ENCODE measurements at regions not wholly inside any gene's neighbourhood (a gene's known extent, or its start where the extent isn't known, plus 50 kb on each side); places are given as distances from the start of the nearest gene placed in this dataset.

- no peak overlapping the region for H3K4me3 ChIP-seq (ENCODE audit: low read depth, low read length)
- TF ChIP-seq CTCF (conservative IDR thresholded peaks at IDR 0.05; ENCODE audit: low read depth, low read length) = no peak
- no peak for DNase-seq (ENCODE audit: low read depth)
These were observed 237.1 kb upstream of the DYNLRB2 start for GRCh38 chr16:80303691-80304090.

- peak; percentile 54 for DNase-seq (ENCODE audit: low read depth)
- TF ChIP-seq CTCF (conservative IDR thresholded peaks at IDR 0.05; ENCODE audit: low read depth, low read length) = no peak
- H3K4me3 ChIP-seq (ENCODE audit: low read depth, low read length) = no peak overlapping the region
These were observed 239.9 kb upstream of the DYNLRB2 start for GRCh38 chr16:80300876-80301275.

- DNase-seq (ENCODE audit: low read depth) = no peak
- no peak for TF ChIP-seq CTCF (conservative IDR thresholded peaks at IDR 0.05; ENCODE audit: low read depth, low read length)
- H3K4me3 ChIP-seq (ENCODE audit: low read depth, low read length) = no peak overlapping the region
These were observed 240.3 kb upstream of the DYNLRB2 start for GRCh38 chr16:80300456-80300855.

- no peak for TF ChIP-seq CTCF (conservative IDR thresholded peaks at IDR 0.05; ENCODE audit: low read depth, low read length)
- DNase-seq (ENCODE audit: low read depth) = no peak
- no peak overlapping the region for H3K4me3 ChIP-seq (ENCODE audit: low read depth, low read length)
These were observed 241.4 kb upstream of the DYNLRB2 start for GRCh38 chr16:80299416-80299815.

GRCh38 chr16:80298676-80299075, 242.1 kb upstream of the DYNLRB2 start:
- no peak overlapping the region for H3K4me3 ChIP-seq (ENCODE audit: low read depth, low read length)
- no peak for TF ChIP-seq CTCF (conservative IDR thresholded peaks at IDR 0.05; ENCODE audit: low read depth, low read length)

GRCh38 chr16:80296034-80296433, 244.8 kb upstream of the DYNLRB2 start:
- no peak overlapping the region for H3K4me3 ChIP-seq (ENCODE audit: low read depth, low read length)
- DNase-seq (ENCODE audit: low read depth) = no peak
- no peak for TF ChIP-seq CTCF (conservative IDR thresholded peaks at IDR 0.05; ENCODE audit: low read depth, low read length)

More at GRCh38 chr16:80298676-80299075, 242.1 kb upstream of the DYNLRB2 start:
- DNase-seq (ENCODE audit: low read depth) = no peak

- no peak for TF ChIP-seq CTCF (conservative IDR thresholded peaks at IDR 0.05; ENCODE audit: low read depth, low read length)
- DNase-seq (ENCODE audit: low read depth) = no peak
- H3K4me3 ChIP-seq (ENCODE audit: low read depth, low read length) = no peak overlapping the region
These were observed 246.6 kb upstream of the DYNLRB2 start for GRCh38 chr16:80294172-80294571.
